ENCODE measurements at regions not wholly inside any gene's neighbourhood (a gene's known extent, or its start where the extent isn't known, plus 50 kb on each side); places are given as distances from the start of the nearest gene placed in this dataset.

DNA sequence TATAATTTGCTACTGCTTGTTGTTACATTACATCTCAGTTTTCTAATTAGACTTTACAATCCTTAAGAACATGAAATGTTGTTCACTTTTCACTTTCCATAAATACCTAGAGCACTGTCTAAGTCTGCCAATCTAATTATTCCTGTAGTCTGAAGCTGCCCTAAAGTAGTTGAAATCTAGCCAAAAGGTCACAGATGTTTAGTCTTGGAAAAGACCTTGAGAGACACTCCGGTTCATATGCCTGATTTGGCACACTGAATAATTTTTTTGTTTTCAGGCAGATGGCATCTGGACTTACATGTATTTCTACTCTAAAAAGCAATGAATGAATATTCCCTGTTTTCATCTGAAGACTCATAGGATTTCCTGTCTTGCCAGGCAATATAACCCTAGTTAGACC is 359.1 kb downstream of the ANKRD7 start:
- TF ChIP-seq, protein P1, sequence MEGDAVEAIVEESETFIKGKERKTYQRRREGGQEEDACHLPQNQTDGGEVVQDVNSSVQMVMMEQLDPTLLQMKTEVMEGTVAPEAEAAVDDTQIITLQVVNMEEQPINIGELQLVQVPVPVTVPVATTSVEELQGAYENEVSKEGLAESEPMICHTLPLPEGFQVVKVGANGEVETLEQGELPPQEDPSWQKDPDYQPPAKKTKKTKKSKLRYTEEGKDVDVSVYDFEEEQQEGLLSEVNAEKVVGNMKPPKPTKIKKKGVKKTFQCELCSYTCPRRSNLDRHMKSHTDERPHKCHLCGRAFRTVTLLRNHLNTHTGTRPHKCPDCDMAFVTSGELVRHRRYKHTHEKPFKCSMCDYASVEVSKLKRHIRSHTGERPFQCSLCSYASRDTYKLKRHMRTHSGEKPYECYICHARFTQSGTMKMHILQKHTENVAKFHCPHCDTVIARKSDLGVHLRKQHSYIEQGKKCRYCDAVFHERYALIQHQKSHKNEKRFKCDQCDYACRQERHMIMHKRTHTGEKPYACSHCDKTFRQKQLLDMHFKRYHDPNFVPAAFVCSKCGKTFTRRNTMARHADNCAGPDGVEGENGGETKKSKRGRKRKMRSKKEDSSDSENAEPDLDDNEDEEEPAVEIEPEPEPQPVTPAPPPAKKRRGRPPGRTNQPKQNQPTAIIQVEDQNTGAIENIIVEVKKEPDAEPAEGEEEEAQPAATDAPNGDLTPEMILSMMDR (IDR thresholded peaks at IDR 0.05) = no peak
- no peak for TF ChIP-seq POLR2A (IDR thresholded peaks at IDR 0.05)
- no peak for TF ChIP-seq POLR2AphosphoS5 (IDR thresholded peaks at IDR 0.05; ENCODE audit: insufficient read depth in 1 of 2, low read depth in 1 of 2)

Measured in vagina (tissue), 2 donors.